Activated CD8-positive, alpha-beta memory T cell treated with anti-CD3 and anti-CD28 coated beads, Interleukin-2, amount 50 U/mL, for 24 hours (primary cell): ENCODE measurements at regions not wholly inside any gene's neighbourhood (a gene's known extent, or its start where the extent isn't known, plus 50 kb on each side); places are given as distances from the start of the nearest gene placed in this dataset.

Experiments used
- DNase-seq: peaks from one replicate; pipeline ENCODE4 v3.0.0-alpha.2; 2020; ENCODE audit errors: extremely low read depth

DNA sequence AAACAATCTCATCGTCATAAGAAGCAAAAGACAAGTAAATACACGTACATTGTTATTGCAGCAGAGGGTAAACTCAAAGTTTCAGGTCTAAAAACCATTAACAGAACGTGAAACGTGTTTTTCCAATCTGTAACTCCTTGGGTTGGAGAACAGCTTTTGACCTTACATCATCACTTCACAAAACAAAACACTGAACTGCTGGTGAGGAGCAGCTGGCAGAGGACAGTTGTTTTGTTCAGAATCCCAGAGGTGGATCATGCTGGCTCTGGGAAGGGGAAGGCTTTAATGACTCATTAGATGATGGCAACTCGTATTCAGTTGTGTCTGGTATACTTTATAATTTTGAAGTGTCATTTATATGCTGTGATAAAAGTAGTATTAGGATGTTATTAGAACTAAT, 923.0 kb upstream of the CELF2 start:
- no peak for DNase-seq

DNA sequence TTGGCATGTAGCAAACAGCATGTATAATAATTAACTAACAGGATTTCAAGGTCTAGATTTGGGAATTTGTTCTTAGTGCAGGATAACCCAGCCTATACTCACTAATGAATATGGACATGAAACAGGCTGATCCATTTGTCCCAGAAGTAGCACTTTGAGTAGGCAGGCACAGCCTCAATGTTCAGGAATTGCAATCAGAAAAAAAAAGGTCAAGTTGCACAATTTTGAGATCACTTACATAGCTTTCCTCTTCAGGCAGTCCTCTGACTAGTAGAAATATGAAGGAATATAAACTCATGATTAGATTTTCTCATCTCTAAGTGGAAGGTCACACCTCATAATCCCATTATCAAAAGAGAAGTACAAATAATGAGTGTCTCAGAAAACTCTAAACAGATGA, 921.4 kb upstream of the CELF2 start:
- no peak for DNase-seq

DNA sequence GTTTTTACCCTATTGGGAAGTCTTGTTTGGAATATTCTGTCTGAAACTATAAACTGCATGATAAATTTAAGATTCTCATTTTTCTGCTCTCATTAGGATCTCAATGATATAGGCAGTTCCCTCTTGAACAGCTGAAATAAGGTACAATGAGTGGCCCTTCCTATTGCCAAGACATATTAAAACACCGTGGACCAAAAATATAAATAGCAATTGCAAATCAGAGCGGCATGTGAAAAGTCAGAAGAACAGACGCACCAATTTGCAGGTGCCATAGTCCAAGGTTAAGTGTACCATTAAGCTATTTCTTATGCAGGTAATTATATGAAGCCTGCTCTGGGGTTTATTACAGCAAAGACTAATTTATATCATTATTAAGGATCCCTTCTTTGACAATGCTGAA, 920.8 kb upstream of the CELF2 start:
- no peak for DNase-seq

DNA sequence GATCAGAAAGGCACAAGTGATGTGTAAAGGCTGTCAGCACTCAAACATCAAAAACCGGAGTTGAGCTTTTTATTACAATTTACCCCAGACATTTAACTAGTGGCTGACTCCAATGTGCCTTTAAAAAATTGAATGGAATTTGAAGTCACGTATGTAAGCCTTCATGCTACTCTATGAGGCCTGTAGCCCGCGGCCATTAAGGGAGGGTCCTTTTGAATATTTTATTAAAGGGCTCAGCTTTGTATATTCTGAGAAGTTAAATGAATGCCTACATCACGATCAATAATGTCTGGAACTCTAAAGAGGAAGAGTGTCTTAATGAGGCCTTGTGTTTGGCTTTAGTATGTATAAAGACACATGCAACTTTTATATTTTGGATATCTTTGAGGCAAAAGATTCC, 916.6 kb upstream of the CELF2 start:
- no peak for DNase-seq

DNA sequence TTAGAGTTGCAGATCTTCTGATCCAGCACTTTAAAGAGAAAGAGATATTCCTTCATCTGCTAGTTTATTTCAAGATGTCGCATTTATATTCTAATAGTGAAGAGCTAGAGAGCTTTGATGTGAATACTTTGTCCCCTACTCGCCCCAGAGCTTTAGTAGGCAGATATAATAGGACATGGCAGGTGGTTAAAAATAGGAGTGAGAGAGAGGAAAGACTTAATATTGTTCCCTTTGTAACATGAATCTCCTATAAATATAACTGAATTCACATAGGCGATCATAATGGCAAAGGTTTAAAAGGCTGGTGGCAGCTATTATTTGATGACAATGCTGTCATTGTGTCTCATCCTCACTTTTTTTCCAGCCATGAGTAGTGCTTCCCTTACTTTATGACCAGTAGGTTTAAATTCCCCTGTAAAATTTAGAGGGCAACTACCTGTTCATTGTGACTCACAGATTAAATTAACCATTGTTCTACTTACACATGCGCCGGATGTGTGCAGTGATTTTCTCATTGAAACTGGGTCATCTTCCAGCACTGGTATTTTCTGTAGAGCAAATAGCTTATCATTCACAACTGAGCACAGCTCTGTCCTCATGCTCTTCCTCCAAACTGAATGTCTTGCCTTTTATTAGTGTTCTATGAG, 906.7 kb upstream of the CELF2 start:
- no peak for DNase-seq

DNA sequence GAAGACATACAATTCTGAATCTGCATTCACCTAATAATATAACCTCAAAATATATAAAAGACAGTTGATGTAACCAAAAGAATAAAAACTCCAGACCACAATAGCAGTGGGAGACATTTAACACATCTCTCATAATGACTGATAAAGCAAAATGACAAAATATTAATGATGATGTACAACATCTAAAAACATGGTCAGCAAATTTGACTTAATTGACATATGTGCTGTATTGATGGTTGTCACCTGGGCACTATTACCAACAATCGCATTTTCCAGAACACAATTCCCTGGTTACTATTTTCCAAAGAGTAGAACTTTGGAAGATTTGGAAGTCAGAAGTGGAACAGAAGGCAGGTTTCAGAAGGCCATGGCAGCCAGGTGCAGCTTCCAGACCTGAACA, 899.5 kb upstream of the CELF2 start:
- no peak for DNase-seq

DNA sequence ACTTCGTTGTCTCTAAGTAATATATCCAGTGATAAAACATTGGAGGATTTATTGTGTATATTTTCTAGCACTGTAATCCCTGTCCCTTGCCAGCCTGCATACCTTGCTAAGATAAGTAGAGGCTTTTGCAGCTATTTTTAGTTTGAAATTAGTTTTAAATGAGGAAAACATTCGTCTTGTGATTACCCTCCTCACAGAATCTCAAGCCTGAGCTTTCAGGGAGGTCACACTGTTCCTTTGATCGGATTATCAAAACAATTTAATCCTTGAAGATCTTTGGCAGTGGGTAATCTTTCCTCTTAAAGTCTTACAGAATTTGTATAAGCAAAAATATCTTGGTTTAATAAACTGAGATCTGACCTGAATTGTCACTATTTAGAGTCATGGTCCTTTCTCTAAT, 897.0 kb upstream of the CELF2 start:
- no peak for DNase-seq

DNA sequence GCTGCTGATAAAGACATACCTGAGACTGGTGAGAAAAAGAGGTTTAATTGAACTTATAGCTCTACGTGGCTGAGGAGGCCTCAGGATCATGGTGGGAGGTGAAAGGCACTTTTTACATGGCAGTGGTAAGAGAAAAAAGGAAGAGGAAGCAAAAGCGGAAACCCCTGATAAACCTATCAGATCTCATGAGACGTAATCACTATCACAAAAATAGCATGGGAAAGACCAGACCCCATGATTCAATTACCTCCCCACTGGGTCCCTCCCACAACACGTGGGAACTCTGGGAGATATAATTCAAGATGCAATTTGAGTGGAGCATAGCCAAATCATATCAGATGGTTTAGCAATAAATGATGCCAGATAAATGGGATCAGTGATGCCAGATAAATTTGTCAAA, 892.0 kb upstream of the CELF2 start:
- DNase-seq, result no peak

DNA sequence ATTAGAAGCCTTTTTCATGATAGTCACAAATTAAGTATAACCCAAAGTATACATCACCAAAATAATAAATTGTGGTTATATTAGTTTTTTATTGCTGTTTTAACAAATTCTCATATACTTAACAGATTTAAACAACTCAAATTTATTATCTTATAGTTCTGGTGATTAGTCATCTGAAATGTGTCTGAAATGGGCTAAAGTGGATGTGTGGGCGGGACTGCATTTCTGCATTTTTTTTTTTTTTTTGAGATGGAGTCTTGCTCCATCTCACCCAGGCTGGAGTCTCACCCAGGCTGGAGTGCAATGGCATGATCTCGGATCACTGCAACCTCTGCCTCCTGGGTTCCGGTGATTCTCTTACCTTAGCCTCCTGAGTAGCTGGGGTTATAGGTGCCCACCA, 891.5 kb upstream of the CELF2 start:
- no peak for DNase-seq

DNA sequence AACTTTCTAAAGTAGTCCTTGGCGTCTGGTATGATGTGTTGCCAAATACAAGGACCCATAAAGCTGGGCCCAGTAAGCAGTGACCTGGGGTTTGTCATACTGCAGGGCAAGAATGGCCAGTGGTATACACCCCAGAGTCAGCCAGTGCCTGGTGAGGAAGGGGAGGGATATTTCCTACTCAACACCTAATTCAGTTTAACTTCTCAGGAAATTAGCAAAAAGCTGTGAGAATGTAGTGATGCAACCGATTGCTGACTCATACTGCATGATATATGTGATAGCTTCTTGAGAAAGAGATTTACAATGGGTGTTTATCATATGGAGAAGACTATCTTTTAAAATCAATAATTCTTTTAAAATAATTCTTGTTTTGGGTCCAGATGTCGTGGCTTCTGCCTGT, 889.3 kb upstream of the CELF2 start:
- DNase-seq, result no peak

DNA sequence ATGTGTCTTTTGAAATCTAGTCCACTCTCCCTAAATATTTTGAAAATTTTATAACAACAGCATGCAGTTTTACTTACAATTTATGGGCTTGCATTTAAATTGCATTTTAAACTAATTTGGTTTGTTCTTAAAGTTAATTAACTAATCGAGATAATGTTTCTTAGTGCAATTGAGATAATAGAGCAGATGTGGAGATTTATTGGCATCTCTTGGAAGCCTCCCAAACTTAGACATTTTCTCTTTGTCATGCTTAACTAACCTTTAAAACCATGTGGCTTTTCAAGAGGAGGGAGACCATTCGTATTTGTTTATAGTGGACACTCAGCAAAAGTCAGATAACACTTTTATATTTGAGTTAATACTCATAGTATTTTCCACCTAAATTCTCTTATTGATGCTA, 887.0 kb upstream of the CELF2 start:
- no peak for DNase-seq

DNA sequence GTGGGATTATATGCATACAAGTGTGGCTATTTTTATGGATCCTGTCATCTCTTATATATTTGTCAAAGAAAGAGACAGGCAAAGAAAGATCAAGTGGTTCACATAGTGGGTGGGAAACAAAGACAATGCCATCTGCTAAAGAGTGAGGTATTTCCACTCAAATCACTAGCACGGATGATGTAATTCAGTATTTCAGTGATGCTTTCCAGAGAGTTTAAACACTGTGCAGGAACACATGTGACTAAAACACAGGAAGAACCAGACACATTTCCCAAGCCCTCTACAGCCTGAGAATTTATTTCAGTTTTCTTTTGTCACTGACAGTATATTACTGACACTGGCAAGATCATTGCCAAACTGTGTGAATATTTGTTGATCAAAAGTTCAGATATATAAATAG, 885.7 kb upstream of the CELF2 start:
- no peak for DNase-seq

DNA sequence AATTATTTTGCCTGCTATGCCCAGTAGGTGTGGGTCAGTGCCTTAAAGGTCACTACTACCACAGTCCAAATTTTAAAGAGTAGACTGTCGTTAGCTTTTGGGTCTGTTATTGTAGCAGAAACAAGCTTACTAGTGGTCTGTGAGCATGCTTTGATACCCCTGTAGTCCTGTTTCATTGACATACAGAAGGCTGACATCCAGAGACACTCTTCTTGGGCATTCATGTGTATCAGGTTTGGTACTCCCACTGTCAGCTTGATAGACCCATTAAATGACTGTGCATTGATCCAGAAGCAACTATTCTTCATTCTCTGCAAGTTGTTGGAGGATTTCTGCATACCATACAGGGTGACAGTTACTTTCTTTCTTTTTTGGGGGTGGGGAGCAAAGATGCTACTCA, 884.4 kb upstream of the CELF2 start:
- DNase-seq, result no peak

DNA sequence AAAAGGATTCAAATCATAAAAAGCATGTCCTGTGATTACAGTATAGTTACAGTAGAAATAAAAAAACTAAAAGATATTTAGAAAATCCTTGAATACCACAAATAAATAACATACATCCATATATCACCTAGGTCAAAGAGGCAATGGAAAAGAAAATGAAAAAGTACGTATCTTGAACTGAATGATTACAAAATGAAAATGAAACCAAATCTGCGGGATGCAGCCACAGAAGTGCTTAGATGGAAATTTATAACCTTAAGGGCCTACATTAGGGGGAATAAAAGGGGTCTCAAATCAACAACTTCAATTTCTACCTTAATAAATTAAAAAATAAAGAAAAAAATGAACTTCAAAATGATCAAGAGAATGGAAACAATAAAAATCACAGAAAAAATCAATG, 879.0 kb upstream of the CELF2 start:
- DNase-seq, result no peak

DNA sequence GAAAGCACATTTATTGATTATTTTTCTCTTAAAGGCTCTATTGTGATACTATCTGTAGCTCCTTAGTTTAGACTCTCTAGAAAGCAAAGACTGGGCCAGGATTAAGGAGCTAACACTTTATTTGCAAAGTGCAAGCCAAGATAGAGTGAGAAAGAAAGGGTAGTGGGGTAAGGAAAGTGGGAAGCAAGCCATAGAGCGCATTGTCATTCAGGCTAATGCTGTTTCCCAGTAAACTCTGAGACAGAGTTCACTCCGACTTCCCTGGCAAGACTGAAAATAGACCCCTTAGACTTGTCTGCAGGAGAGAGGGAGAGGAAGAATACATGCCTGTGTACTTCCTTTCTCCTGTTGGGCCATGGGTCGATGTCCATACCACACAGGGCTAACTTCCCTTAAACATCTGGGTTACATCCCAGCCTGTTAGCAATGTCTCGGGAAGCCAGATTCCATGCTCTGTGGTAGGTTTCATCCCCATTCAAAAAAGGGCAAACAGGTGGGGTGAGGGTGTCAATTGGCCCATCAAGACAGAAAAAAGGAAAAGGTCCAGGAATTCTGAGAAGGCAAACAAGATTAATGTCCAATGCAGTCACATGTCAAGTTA, 875.8 kb upstream of the CELF2 start:
- no peak for DNase-seq

DNA sequence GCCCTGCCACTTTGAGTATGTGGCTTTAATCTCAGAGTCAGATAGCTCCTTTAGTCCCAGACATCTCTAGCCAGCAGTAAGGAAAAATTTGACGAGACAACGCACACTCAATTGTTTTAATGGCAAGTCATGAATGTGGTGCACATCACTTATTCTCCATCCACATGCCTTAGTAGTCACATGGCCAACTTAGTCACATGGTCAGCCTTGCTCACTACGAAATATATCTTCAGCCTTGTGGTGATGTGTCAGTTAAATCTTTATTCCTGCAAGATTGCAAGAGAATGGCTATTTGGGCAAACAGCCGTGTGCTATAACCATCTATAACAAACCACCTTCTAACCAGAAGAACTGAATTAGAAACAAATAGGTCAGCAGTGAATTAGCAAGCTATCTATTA, 871.1 kb upstream of the CELF2 start:
- DNase-seq, result no peak

DNA sequence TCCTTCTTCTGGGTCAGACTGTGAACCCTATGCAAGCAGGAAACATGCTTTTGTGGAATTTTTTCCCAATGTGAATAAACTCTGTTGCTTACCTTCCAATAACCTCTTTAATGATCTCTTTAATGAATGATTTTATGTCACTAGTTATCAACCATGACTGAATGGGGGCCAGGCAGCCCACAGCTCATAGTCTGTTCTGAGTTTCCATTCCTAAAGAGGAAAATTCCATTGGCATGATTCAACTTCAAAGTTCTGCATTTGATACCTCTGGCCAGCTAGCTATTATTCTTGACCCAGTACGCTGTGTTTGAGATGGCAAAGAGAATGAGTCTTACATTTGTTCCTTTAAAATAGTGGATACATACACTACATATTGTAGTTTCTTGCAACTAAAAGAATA, 867.8 kb upstream of the CELF2 start:
- DNase-seq, result no peak

DNA sequence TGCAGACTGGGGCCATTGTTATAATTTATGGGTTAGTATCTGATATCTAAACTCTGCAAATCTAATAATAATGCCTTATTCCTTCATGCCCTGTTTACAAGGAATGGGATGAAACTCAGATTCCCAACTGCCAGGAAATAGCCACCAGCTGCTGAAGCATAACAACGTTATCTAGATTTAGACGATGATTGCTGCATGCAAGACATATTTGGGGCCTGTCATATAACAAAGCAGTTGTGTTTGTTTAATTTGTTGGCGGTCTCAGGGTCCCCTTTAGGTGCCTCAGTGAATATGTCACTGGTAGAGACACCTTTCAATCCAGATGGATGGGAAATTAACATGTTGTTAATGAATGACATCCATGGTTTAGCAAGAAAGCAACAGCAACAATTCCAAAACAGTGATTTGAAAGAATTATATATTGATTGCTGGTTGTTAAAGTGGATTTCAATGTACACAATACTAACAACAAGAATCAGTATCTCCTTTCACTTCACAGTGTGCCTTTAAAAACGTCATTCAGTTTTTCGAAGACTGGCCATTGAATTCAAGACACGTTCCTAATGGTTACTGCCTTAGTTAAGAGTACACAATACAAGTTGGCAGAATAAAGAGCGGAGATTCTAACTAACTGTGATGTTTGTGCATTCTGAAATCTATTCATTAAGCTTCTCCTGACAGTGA, 860.6 kb upstream of the CELF2 start:
- no peak for DNase-seq

DNA sequence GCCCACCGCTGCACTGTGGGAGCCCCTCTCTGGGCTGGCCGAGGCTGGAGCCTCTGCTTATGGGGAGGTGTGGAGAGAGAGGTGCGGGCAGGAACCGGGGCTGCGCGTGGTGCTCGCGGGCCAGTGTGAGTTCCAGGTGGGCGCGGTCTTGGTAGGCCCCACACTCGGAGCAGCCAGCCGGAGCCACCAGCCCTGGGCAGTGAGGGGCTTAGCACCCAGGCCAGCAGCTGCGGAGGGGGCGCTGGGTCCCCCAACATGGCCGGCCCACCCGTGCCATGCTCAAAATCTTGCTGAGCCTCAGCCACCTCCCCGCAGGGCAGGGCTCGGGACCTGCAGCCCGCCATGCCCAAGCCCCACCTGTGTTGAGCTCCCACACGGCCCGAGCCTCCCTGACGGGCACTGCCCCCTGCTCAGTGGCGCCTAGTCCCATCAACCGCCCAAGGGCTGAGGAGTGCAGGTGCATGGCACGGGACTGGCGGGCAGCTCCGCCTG, 856.8 kb upstream of the CELF2 start:
- DNase-seq, result no peak

DNA sequence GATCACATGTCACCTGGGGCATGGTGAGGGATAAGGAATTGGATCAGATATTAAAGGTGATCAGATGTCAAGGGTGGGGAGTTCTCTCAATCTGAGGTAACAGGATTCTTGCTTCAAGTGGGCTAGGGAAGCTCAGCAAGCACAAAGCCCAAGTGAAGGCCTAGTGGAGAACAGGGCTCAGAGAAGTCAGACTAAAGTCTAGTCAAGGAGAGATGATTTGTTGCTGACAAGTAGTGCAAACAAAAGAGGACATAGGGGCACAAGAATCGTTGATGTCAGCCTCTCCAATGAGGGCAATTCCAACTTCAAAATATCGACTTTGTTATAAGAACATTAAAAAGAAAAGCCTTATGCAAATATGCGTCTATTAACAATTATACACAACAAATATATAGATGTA, 852.8 kb upstream of the CELF2 start:
- DNase-seq, result no peak

DNA sequence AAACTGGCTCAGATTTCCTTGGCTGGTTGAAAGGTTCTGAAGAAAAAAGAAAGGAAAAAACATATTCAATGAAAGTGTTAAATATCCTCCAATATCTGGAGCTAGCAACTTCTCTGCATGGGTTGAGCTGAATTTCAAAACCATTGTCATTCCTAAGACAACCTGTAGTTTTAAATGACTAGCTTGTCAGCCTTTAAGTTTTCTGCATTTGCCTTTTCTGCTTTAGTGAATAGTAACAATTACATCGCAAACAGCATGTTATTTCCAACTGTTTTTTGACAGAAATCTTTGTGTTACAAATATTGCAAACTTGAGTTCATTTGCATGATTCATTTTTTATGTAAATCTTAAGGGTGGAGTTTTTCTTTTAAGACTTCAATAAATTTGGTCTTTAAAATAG, 852.3 kb upstream of the CELF2 start:
- no peak for DNase-seq

DNA sequence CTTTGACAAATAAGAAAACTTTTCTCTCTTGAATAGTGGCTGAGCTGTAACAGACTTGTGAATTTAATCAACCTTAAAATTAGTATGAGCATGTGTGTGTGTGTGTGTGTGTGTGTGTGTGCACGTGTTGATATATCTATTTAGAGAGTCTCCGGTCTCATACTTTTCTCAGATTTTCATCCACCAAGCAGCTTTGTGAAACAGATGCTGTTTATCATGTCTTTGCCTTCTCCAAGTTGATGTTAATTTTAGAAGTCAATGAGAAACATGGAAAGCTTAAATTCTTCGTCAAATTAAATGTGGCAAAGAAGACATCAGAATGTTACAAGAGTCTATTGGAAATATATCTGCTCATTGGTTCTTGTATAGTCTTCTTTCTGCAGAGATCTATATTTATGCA, 839.2 kb upstream of the CELF2 start:
- no peak for DNase-seq

DNA sequence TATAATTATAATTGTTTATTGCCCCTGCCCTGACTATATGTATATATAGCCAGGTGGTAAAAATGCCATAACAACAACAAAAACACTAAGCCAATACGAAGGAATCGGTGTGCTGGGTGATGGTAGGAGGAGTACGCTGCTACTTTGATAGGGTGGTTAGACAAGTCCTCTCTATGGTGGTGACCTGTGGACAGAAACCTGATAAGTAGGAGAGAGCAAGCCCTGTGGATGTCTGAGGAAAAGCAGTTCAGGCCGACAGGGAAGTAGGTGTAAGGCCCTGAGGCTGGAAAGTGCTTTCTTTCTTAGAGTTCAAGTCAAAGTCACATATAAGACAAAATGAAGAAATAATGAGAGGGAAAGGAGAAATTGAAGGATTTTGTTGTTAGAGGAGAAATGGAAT, 823.8 kb upstream of the CELF2 start:
- no peak for DNase-seq

DNA sequence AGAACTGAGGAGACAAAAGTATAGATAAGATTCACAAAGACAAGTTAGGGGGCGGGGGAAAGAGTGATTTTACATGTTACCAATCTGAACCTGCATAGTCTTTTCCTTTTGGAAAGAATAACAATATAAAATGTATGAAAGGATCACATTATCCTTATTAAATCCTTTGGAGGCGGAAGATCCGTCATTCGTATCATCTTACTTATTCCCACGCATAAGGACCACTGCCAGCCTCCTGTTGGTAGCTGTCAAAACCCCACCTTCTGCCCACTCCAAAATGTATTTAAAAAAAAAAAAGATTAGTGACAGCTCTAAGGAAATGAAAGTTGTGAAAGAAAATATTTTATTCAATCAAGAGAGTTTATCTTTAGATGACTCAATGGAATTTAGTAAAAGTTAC, 821.0 kb upstream of the CELF2 start:
- no peak for DNase-seq
